Stimulated activated CD4-positive, alpha-beta T cell treated with anti-CD3 and anti-CD28 coated beads, Interleukin-4, amount 100 ng/mL, for 1 hour (primary cell): ENCODE measurements at regions not wholly inside any gene's neighbourhood (a gene's known extent, or its start where the extent isn't known, plus 50 kb on each side); places are given as distances from the start of the nearest gene placed in this dataset.

Experiments
- DNase-seq: peaks from one replicate; pipeline ENCODE4 v3.0.0-alpha.2; 2020

DNA sequence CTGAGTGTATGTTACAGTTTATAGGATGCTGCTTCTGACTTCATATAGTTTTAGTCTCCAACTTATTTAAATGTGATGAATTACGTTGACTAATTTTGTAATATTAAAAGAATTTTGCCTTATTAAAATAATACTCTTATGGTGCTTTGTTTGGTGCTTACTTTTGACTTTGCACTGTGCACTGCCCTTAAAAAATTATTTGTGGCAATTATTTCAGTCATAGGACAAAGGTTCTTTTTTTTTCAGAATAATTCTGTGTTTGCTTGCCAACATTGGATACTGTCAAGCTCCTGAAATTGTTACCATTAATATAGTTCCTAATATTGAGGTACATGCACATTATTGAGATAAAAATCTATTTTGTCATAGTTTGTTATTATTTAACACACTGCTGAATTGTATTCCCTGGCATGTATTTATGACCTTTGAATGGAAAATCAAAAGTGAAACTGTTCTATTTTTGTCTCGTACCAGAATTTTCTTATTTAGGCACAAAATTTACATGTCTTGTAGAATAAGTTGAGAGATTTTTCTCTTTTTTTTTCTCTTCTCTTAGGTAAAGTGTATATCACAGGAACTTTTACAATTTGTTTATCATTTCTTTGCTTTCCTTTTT, 572.8 kb upstream of the KLHL29 start:
- no peak for DNase-seq

- DNase-seq = no peak
Observed at GRCh38 chr2:22817197-22817596, 567.8 kb upstream of the KLHL29 start.

DNA sequence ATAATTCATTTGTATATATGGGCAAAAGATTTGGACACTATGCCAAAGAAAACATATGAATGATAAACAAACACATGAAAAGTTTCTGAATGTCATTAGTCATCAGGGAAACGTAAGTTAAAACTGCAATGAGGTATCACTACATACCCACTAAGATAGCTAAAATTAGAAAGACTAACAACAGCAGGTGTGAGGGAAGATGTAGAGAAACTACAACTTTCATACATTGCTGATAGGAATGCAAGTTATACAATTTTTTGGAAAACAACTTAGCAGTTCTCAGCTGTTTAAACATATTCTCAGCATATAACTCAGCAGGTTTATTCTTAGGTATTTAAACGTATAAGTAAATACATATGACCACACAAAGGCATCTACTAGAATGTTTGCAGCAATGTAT, 563.5 kb upstream of the KLHL29 start:
- no peak for DNase-seq

- DNase-seq = no peak
Observed at GRCh38 chr2:22822835-22823234, 562.1 kb upstream of the KLHL29 start.

- DNase-seq = no peak
Observed at GRCh38 chr2:22824618-22825017, 560.4 kb upstream of the KLHL29 start.

DNA sequence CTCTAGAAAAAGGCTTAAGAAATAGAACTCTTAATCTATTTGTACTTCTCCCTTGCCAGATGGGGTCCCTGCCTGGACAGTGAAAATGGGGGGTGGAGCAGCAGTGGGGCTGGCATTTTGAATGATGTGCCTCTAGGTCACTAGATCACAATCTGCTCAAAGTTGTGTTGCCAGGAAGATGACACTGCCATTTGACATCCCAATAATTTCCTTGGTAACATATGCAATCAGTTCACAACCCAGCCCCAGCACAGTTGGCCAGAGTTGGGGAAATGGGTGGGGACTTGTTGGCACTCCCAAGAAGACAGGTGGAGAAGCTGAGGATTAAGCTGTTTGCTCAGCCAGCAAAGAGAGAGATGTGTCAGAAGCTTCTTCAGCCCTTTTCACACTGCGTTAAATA, 558.3 kb upstream of the KLHL29 start:
- no peak for DNase-seq

DNA sequence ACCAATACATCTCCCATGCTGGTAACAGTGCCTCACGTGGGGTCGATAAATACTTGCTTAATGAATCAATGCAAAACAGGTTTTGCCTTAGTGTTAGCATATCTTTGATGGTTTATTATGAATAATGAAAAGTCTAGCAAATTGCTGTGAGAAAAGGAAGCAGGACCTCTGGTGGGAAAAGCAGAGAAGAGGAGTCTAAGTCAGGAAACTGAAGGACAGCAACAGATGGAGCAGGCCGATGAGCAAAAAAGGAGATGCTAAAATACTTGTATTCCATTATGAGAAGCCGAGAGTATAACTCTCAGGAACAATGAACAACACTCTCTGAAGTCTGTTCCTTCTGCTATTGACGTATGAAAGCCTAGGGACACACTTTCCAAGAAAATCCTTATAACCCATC, 555.2 kb upstream of the KLHL29 start:
- DNase-seq = no peak

GRCh38 chr2:22832196-22832595, 552.8 kb upstream of the KLHL29 start:
- DNase-seq = no peak

GRCh38 chr2:22838461-22838860, 546.5 kb upstream of the KLHL29 start:
- DNase-seq = no peak

DNA sequence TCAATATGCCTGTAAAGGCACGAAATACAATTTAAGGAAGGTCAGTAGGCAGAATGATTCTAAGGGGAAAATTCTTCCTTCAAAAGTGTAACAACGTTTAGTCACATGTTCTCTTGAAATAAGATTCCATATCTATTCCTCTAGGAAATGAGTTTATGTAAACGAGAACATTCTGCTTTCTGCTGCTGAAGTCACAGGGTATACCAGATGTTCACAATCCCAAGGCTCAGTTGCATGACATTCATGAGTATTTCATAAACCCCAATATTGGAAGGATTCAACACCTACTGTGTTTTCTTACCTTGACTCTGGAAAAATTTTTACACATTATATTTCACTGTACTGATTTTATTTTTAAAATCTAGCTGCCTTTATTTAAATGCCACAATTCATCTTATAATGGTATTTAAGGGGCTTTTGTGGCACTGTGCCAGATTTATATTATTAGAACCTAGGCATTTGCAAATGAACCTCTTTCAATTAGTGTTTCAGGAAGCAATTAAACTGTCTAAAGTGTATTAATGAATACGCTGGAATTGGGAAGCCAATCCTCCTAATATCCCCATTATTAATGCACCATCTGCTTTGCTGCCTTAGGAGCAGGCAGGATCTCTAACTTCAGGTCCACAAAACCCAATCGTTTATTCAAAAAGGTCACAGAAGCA, 542.6 kb upstream of the KLHL29 start:
- DNase-seq = no peak

DNA sequence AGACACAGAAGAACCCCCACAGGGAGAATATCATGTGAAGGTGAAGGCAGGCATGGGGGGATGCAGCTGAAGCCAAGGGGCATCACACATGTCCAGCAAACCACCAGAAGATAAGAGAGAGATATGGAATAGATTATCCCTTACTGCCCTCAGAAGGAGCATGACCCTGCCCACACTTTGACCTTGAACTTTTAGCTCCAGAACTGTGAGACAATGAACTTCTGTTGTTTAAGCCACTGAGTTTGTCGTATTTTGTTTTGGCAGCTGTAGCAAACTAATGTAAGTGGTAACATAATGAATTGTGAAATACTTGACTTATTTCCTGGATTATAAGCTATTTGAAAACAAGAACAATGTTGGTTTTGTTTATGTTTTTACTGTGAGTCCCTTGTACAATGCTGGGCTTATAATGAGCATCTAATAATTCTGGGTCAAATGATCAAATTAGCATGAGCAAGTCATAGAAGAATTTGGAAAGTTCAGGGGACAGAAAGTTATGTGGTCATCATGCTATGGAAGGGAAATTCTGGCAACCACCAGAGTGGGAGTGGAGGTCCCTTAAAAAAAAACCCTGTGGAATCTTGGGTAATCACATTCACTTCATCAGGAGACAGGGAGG, 541.0 kb upstream of the KLHL29 start:
- no peak for DNase-seq

DNA sequence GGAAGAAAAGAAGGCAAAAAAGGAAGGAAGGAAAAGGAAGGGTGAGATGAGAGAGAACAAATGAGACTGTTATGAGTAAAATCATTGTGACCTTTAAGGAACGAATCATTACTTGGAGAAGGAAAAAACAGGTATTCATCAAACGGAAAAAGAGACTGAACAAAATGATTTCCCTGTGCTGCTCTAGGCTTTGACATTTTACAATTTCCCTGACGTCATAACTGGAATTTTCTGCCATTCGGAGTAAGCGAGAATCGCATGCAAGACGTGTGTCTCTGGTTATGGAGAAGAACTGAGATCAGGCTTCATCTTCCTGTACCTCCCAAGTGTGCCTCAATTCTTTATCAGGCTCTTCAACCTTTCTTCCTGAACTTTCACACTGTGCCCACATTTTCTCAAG, 534.7 kb upstream of the KLHL29 start:
- DNase-seq = no peak

GRCh38 chr2:22854588-22854987, 530.4 kb upstream of the KLHL29 start:
- DNase-seq = no peak

DNA sequence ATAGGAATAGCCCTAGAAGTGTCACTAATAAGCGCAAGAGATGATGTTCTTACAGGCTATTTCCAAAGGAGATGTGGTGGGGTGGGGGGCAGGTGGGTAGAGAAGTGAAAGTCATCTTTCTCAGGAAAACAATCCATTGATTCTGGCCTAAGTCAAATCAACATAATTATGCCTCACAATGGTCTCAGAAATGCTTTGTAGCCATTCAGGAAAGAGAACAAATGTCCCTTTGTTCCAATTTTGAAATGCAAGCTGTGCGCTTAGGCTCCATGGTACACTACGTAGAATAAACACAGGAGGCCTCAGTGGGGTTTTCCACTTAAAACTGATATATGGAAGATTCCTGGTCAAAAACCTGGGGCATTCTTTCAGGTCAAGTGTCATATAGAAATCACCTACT, 529.9 kb upstream of the KLHL29 start:
- DNase-seq = no peak

GRCh38 chr2:22855761-22856184, 529.2 kb upstream of the KLHL29 start:
- no peak for DNase-seq

DNA sequence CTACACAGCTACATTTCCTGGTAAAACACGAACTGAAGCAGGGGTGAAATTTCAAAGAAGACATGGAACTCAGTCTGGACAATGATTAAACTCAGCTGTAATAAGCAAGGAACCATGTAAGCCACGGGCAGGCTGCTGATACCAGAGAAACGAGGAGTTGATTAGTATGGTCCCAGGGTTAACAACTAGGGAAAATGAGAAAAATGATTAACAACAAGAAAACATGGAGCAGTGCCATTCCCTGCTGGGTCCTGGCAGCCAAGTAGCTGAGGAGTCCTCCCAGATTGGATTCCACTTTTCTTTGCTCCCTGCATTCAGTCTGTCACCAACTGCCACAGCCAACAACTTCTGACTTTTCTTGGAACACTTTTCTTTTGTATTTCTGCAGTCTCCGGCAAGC, 517.0 kb upstream of the KLHL29 start:
- DNase-seq = no peak

DNA sequence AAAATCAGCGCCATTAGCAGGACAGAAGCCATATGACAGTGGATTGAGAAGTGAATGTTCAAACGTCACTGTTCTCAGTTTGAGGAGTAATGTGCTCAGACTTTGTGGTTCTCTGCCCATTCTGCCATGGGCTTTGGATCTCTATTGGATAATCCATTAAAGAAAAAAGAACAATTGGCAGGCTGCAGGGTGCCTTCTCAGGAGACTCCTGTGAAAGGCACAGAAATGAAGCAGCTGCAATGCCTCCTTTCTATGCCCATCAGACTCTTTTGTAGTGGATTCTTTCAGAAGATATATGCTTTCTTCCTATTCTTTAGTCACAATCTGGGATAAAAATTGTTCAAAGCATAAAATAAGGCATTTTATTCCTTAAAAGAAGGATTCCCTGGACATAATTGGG, 506.9 kb upstream of the KLHL29 start:
- no peak for DNase-seq

- DNase-seq = no peak
Observed at GRCh38 chr2:22879009-22879863, 505.7 kb upstream of the KLHL29 start.

- DNase-seq = no peak
Observed at GRCh38 chr2:22880161-22880560, 504.8 kb upstream of the KLHL29 start.

DNA sequence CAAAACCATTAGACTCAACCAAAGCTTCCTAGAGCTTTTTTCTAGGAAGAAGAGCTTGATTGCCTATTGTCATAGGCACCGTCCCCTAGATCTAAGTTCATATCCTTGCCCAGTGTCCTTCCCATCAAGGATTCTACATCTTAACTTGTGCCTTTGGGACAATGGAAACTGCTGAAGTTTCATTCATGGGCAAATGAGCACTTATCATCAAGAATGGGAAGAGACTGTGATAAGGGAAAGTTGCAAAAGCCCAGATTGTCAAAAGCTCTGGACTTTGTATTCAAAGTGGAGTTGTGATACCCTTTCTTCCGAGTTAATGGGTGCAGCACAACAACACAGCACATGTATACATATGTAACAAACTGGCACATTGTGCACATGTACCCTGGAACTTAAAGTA, 503.0 kb upstream of the KLHL29 start:
- DNase-seq = no peak

DNA sequence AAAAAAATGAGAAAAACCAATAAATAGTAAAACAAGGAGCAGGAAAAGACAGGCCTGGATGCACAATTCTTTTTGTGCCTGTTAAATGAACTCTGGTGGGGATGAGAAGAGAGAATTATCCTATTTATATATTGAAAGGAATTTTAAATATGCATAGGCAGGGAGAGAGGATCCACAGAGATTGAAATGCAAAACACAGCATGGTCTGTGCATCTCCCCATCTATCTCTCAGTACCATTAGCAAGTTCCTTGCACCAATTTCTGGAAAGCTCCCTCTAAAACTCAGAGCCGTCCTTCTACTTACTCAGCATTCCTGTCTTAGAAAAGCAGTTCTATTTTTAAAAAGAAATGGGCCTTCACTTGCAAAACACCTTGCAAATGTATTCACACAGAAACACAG, 502.3 kb upstream of the KLHL29 start:
- no peak for DNase-seq

GRCh38 chr2:22883054-22883453, 501.9 kb upstream of the KLHL29 start:
- DNase-seq = no peak

DNA sequence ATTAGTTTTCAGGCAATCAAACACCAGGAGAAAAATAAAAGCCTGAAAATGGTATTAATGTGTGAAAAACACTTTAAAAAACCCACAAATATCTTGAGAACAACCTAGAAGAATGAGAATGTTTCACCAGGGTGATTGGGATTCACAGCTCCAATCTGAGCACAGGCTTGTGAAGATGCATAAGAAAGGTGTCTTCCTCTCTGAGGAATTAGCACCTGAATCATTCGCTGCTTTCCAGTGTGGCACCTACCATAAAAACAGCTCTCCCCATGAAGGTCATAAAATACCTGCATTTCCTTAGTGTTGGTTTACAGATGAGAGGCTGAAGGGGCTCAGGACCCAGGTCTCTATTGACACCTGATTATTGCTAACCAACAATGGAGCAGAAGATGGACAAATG, 499.7 kb upstream of the KLHL29 start:
- no peak for DNase-seq

DNA sequence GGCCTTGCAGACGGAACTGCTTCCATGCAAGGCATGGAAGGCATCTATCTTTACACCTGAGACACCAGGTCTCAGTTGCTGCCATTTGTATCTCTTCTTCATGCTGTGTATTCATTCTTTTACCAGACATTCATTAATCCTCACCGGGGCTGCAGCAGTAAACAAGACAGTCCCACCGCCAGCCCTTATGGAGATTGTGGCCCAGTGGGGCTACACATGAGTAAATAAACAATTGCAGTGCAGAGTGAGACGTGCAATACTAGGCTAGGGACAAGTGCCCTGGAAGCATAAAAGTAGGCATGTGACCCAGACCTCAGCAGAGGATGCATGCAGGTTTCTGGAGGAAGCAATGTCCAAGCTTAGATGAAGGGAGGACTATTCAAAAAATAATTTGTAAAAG, 497.6 kb upstream of the KLHL29 start:
- DNase-seq = no peak
